Sigmoid colon (tissue), 4 donors: ENCODE measurements at regions not wholly inside any gene's neighbourhood (a gene's known extent, or its start where the extent isn't known, plus 50 kb on each side); places are given as distances from the start of the nearest gene placed in this dataset.

Experiments used
- CTCF ChIP-seq, 4 experiments: fragments of 450-650 bp in 3 of 4; fragments of 200-600 bp in 1 of 4; IDR thresholded peaks; one replicate each; pipeline ENCODE4 v1.5.1; 2016 to 2019; ENCODE audit warnings: antibody characterized with exemption in 4 of 4, mild to moderate bottlenecking in 3 of 4, moderate library complexity in 2 of 4
- EP300 ChIP-seq, 4 donors: sonication (generic); formaldehyde crosslinking; IDR thresholded peaks; one replicate each; pipeline ENCODE4 v1.6.1; 2017; ENCODE audit warnings: antibody characterized with exemption in 4 of 4
- POLR2A ChIP-seq, 2 donors: fragments of 450-650 bp; IDR thresholded peaks; one replicate each; pipeline ENCODE4 v1.6.1; 2016; ENCODE audit warnings: antibody characterized with exemption in 2 of 2, mild to moderate bottlenecking in 2 of 2, moderate library complexity in 2 of 2
- POLR2AphosphoS5 ChIP-seq, 4 donors: sonication (generic); formaldehyde crosslinking; IDR thresholded peaks; one replicate each; pipeline ENCODE4 v1.6.1; 2017; ENCODE audit warnings: antibody characterized with exemption in 4 of 4

- TF ChIP-seq CTCF (IDR thresholded peaks at IDR 0.05) (no peak), EP300 (IDR thresholded peaks at IDR 0.05) (no peak), POLR2A (IDR thresholded peaks at IDR 0.05) (no peak), POLR2AphosphoS5 (IDR thresholded peaks at IDR 0.05) (no peak)
These were observed 233.0 kb downstream of the TFCP2L1 start for GRCh38 chr2:121052023-121052422.
